Activated naive CD4-positive, alpha-beta T cell treated with anti-CD3 and anti-CD28 coated beads, Interleukin-2, amount 50 U/mL, for 24 hours (primary cell): ENCODE measurements at regions not wholly inside any gene's neighbourhood (a gene's known extent, or its start where the extent isn't known, plus 50 kb on each side); places are given as distances from the start of the nearest gene placed in this dataset.

Experiments used
- H3K27ac Mint-ChIP-seq: one replicate; pipeline ENCODE4 v1.8.0; 2021; ENCODE audit warnings: mild to moderate bottlenecking, mixed read lengths
- H3K27me3 Mint-ChIP-seq: one replicate; pipeline ENCODE4 v1.8.0; 2021; ENCODE audit warnings: mixed read lengths
- H3K36me3 Mint-ChIP-seq: one replicate; pipeline ENCODE4 v1.8.0; 2021; ENCODE audit warnings: mixed read lengths
- H3K4me1 Mint-ChIP-seq: one replicate; pipeline ENCODE4 v1.8.0; 2021; ENCODE audit warnings: mixed read lengths
- H3K4me3 Mint-ChIP-seq: one replicate; pipeline ENCODE4 v1.8.0; 2021; ENCODE audit warnings: mild to moderate bottlenecking, mixed read lengths
- H3K9me3 Mint-ChIP-seq: one replicate; pipeline ENCODE4 v1.8.0; 2021; ENCODE audit warnings: mixed read lengths

DNA sequence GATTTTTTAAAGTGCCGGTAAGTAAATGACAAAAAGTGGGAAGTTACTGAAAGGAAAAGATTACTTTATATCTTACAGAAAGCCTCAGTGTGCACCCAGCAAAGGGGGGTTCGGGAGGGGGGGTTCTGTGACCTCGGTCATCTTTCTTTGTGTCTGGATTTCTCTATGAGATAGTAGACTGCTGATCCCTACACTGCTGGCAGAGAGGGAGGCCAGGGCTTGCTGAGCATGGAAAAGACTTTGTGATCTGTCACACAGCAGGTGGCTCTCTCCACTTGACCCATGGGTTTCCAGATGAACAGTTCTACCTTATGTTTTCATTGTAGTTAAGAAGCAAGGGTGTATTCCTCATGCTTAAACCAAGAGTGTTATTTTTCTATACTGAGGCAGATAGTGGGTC, 475.6 kb downstream of the PCDH10 start:
- no peak overlapping the region for H3K4me3 Mint-ChIP-seq
- no peaks in the 10 kb centered on the region for H3K4me1 Mint-ChIP-seq
- H3K9me3 Mint-ChIP-seq: peaks cover 4% of the 10 kb centered on the region
- no peaks in the 10 kb centered on the region for H3K36me3 Mint-ChIP-seq
- no peaks in the 10 kb centered on the region for H3K27me3 Mint-ChIP-seq
- H3K27ac Mint-ChIP-seq: no peak overlapping the region

DNA sequence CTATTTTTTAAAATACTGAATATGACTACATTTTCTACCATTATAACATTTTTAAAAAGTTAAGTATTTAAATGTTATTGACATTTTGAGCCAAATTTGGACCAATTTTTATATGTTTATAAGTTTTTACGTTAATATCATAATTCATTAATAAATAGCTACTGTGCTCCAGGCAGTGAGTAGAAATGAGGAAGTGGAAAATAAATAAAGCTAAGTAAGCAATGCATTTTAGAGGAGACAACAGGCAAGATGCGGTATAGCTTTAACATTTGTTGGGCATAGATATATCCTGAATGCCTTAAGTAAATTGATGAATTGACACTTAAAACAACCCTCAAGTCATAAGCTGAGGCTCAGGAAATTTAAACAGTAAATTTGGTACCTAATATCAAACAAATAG, 474.8 kb downstream of the PCDH10 start:
- Mint-ChIP-seq H3K27ac (no peak overlapping the region), H3K4me1 (no peaks in the 10 kb centered on the region), H3K9me3 (no peaks in the 10 kb centered on the region), H3K36me3 (no peaks in the 10 kb centered on the region), H3K4me3 (no peak overlapping the region), H3K27me3 (no peaks in the 10 kb centered on the region)

- H3K27ac Mint-ChIP-seq: no peak overlapping the region
- H3K27me3 Mint-ChIP-seq: no peaks in the 10 kb centered on the region
- no peaks in the 10 kb centered on the region for H3K9me3 Mint-ChIP-seq
- H3K36me3 Mint-ChIP-seq: no peaks in the 10 kb centered on the region
- H3K4me1 Mint-ChIP-seq: no peaks in the 10 kb centered on the region
- no peak overlapping the region for H3K4me3 Mint-ChIP-seq
Measured at GRCh38 chr4:133621628-133622027, 472.5 kb downstream of the PCDH10 start.

GRCh38 chr4:133620555-133620954, 471.5 kb downstream of the PCDH10 start:
- H3K27ac Mint-ChIP-seq: no peak overlapping the region
- H3K4me3 Mint-ChIP-seq: no peak overlapping the region
- no peaks in the 10 kb centered on the region for H3K4me1 Mint-ChIP-seq
- H3K9me3 Mint-ChIP-seq: no peaks in the 10 kb centered on the region
- no peaks in the 10 kb centered on the region for H3K36me3 Mint-ChIP-seq
- no peaks in the 10 kb centered on the region for H3K27me3 Mint-ChIP-seq

DNA sequence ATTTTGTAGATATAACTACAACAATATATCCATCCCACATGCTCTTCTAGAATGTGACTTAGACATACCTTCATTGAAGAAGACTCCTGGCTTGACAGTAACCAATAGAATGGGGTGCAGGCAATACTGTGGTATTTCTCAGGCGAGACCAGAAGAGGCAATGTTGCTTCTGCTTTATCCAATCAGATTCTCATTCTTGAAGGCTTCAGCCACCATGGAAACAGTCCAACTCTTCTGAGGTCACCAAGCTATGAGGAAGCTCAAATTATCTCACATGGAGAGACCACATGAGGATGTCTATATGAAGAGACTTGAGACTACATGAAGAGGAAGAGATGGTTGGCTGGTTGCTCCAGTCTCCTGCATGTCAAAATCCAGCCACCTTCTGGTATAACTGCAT, 469.9 kb downstream of the PCDH10 start:
- Mint-ChIP-seq H3K36me3 (no peaks in the 10 kb centered on the region), H3K4me3 (no peak overlapping the region), H3K27ac (no peak overlapping the region), H3K4me1 (no peaks in the 10 kb centered on the region), H3K9me3 (no peaks in the 10 kb centered on the region), H3K27me3 (no peaks in the 10 kb centered on the region)

GRCh38 chr4:133600008-133600407, 450.9 kb downstream of the PCDH10 start:
- no peaks in the 10 kb centered on the region for H3K27me3 Mint-ChIP-seq
- no peak overlapping the region for H3K4me3 Mint-ChIP-seq
- no peak overlapping the region for H3K27ac Mint-ChIP-seq
- H3K9me3 Mint-ChIP-seq: peaks cover 5% of the 10 kb centered on the region
- H3K36me3 Mint-ChIP-seq: no peaks in the 10 kb centered on the region
- no peaks in the 10 kb centered on the region for H3K4me1 Mint-ChIP-seq

- no peak overlapping the region for H3K4me3 Mint-ChIP-seq
- no peaks in the 10 kb centered on the region for H3K27me3 Mint-ChIP-seq
- H3K27ac Mint-ChIP-seq: no peak overlapping the region
- no peaks in the 10 kb centered on the region for H3K36me3 Mint-ChIP-seq
- H3K9me3 Mint-ChIP-seq: peaks cover 5% of the 10 kb centered on the region
- no peaks in the 10 kb centered on the region for H3K4me1 Mint-ChIP-seq
Measured at GRCh38 chr4:133598779-133599178, 449.7 kb downstream of the PCDH10 start.

GRCh38 chr4:133597251-133597650, 448.2 kb downstream of the PCDH10 start:
- no peaks in the 10 kb centered on the region for H3K4me1 Mint-ChIP-seq

GRCh38 chr4:133596459-133596858, 447.4 kb downstream of the PCDH10 start:
- Mint-ChIP-seq H3K27me3 (no peaks in the 10 kb centered on the region), H3K4me3 (no peak overlapping the region), H3K36me3 (no peaks in the 10 kb centered on the region), H3K9me3 (peaks cover 5% of the 10 kb centered on the region), H3K27ac (no peak overlapping the region), H3K4me1 (no peaks in the 10 kb centered on the region)

More at GRCh38 chr4:133597251-133597650, 448.2 kb downstream of the PCDH10 start:
- H3K9me3 Mint-ChIP-seq: peaks cover 5% of the 10 kb centered on the region
- H3K4me3 Mint-ChIP-seq: no peak overlapping the region
- H3K27ac Mint-ChIP-seq: no peak overlapping the region
- H3K27me3 Mint-ChIP-seq: no peaks in the 10 kb centered on the region
- no peaks in the 10 kb centered on the region for H3K36me3 Mint-ChIP-seq

DNA sequence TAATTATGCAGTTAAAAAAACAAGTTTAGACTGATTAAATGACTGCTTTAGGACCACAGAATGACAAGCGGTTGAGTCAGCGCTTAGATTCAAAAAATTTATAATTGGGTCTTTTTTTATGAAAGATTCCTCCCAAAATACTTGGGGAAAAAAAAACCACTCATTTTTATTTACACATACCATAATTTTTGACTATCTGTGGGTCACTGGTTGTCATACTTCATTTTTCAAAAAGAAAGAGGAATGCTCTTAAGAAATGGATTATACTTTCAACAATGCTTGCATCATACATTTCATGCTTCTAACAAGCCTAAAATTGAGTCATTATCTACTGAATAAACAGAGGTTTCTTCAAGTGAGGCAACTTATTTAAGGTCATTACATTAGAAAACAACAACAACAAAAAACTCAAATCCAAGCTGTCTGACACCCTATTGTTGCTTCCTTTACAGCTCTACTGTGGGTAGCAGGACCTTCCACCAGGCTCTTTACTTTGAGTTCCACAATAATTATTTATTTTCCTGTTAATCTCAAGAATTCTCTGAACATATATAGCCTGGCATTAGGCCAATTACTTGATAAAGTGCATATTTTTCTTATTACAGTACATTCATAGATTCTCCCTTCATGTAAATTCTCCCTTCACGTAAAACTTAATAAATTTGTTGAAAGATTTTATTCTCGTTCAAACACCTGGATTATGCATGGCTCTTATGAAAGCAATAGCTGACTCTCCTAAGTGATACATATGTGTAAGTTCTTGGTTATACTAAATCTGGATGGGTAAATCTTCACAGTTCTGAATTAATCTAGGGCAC, 445.5 kb downstream of the PCDH10 start:
- H3K27ac Mint-ChIP-seq: no peak overlapping the region
- H3K4me1 Mint-ChIP-seq: no peaks in the 10 kb centered on the region
- H3K9me3 Mint-ChIP-seq: peaks cover 5% of the 10 kb centered on the region
- no peak overlapping the region for H3K4me3 Mint-ChIP-seq
- no peaks in the 10 kb centered on the region for H3K27me3 Mint-ChIP-seq
- H3K36me3 Mint-ChIP-seq: no peaks in the 10 kb centered on the region

DNA sequence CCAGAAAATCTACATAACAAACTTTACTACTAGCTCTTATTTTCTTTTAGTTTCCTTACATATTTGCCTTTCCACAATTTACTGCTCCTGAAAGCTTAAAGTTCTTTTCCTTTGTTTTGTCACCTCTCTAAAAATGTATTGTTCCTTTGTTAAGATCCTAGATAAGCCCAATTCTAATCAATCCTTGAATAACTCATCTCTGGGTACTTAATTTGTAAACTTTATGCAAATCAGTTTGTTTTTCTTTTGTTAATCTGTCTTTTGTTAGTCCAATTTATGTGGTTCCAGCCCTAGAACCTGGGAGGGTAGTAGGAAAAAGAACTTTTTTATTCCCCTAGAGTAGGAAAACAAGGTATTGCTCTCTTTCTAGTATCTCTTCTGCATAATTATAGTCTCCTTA, 444.7 kb downstream of the PCDH10 start:
- H3K27ac Mint-ChIP-seq: no peak overlapping the region
- peaks cover 4% of the 10 kb centered on the region for H3K9me3 Mint-ChIP-seq
- no peaks in the 10 kb centered on the region for H3K27me3 Mint-ChIP-seq
- H3K36me3 Mint-ChIP-seq: no peaks in the 10 kb centered on the region
- H3K4me1 Mint-ChIP-seq: no peaks in the 10 kb centered on the region
- no peak overlapping the region for H3K4me3 Mint-ChIP-seq

GRCh38 chr4:133592591-133592990, 443.5 kb downstream of the PCDH10 start:
- H3K36me3 Mint-ChIP-seq: no peaks in the 10 kb centered on the region
- H3K4me1 Mint-ChIP-seq: no peaks in the 10 kb centered on the region
- H3K4me3 Mint-ChIP-seq: no peak overlapping the region
- no peaks in the 10 kb centered on the region for H3K27me3 Mint-ChIP-seq
- H3K9me3 Mint-ChIP-seq: no peaks in the 10 kb centered on the region
- no peak overlapping the region for H3K27ac Mint-ChIP-seq

DNA sequence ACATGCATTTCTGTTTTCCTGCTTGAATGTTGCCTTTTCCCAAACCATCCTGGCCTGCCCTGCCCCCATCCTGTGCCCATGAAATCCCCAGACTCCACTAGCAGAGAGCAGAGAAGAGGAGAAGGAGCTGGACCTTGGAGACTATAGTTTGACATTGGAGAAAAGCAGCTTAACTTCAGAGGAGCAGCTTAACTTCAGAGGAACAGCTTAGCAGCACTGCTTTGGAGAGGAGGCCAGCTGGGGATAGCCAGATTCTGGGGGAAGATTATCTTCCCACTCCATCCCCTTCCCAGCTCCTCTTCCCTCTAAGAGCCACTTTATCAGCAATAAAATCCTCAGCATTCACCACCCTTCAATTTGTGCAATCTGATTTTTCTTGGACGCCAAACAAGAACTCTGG, 443.0 kb downstream of the PCDH10 start:
- H3K4me3 Mint-ChIP-seq: no peak overlapping the region
- no peak overlapping the region for H3K27ac Mint-ChIP-seq

DNA sequence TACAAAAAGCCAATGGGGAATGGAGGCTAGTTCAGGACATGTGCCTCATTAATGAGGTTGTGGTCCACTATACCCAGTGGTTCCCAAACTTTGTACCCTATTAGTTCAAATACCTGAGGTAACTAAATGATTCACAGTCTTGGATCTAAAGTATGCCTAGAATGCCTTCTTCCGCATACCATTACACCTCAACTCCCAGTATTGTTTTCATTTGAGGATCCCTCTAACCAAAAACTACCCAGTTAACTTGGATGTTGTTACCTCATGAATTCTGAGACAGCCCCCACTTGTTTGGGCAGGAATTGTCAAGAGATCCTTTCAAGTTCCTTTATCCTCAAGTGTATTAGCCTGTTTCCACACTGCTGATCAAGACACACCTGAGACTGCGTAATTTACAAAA, 439.2 kb downstream of the PCDH10 start:
- no peak overlapping the region for H3K4me3 Mint-ChIP-seq
- H3K9me3 Mint-ChIP-seq: no peaks in the 10 kb centered on the region
- H3K36me3 Mint-ChIP-seq: no peaks in the 10 kb centered on the region
- no peak overlapping the region for H3K27ac Mint-ChIP-seq
- no peaks in the 10 kb centered on the region for H3K4me1 Mint-ChIP-seq
- H3K27me3 Mint-ChIP-seq: no peaks in the 10 kb centered on the region

More for the DNA sequence above, 443.0 kb downstream of the PCDH10 start:
- no peaks in the 10 kb centered on the region for H3K36me3 Mint-ChIP-seq
- H3K9me3 Mint-ChIP-seq: no peaks in the 10 kb centered on the region
- H3K27me3 Mint-ChIP-seq: no peaks in the 10 kb centered on the region
- no peaks in the 10 kb centered on the region for H3K4me1 Mint-ChIP-seq

DNA sequence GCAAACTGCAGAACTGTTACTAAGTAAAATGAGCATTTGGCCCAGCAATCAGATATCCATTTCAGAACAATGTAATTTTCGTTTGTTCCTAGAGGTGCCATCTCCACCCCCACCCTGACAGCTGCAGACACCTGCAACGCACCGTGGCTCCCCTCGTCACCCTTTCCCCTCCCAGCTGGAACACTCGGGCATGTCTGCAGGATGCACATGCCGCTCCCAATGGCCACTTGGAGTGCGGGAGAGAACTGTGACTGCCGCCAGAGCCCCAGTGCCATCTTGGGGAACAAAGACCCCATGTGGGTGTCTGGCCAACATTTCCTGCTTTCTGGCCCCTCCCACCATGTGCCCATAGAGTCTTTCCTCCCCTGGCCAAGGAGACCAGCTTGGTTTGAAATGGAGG, 436.2 kb downstream of the PCDH10 start:
- Mint-ChIP-seq H3K27ac (no peak overlapping the region), H3K9me3 (no peaks in the 10 kb centered on the region)

DNA sequence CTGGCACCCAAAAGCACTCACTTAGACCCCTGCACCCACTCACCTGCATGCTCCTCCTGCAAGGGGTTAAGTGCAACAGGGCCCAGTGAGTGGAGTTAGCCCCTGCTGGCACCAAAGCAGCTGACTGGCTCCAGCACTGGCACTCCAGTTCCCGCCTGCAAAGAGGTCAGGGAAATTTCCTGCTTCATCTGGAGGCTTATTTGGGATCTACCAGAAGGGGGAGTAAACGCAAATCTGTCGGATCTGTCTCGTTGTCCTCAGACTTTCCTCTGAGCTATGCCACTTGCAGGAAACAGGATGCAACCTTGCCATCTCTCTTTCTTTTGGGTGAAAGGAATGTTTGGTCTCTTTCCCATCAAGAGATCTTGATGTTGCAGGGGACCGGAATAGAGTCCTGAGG, 435.6 kb downstream of the PCDH10 start:
- H3K4me3 Mint-ChIP-seq: no peak overlapping the region
- H3K9me3 Mint-ChIP-seq: no peaks in the 10 kb centered on the region
- no peaks in the 10 kb centered on the region for H3K36me3 Mint-ChIP-seq
- H3K27me3 Mint-ChIP-seq: no peaks in the 10 kb centered on the region
- H3K4me1 Mint-ChIP-seq: no peaks in the 10 kb centered on the region
- H3K27ac Mint-ChIP-seq: no peak overlapping the region

More for the DNA sequence above, 436.2 kb downstream of the PCDH10 start:
- no peak overlapping the region for H3K4me3 Mint-ChIP-seq
- H3K36me3 Mint-ChIP-seq: no peaks in the 10 kb centered on the region
- H3K4me1 Mint-ChIP-seq: no peaks in the 10 kb centered on the region
- H3K27me3 Mint-ChIP-seq: no peaks in the 10 kb centered on the region
